Frontal cortex (tissue), 3 donors: ENCODE measurements at regions not wholly inside any gene's neighbourhood (a gene's known extent, or its start where the extent isn't known, plus 50 kb on each side); places are given as distances from the start of the nearest gene placed in this dataset.

Experiments used
- DNase-seq, 2 donors: peaks; one replicate each; pipeline ENCODE4 v3.0.0; 2012; ENCODE audit warnings: low spot score in 2 of 2
- FAIRE-seq: peaks from 2 replicates; lab custom pipeline; 2012; peaks lifted over from hg19 to GRCh38; lab: Jason Lieb, UNC
- donor health status: control.
- donor health status: control.
- donor health status: control.

DNA sequence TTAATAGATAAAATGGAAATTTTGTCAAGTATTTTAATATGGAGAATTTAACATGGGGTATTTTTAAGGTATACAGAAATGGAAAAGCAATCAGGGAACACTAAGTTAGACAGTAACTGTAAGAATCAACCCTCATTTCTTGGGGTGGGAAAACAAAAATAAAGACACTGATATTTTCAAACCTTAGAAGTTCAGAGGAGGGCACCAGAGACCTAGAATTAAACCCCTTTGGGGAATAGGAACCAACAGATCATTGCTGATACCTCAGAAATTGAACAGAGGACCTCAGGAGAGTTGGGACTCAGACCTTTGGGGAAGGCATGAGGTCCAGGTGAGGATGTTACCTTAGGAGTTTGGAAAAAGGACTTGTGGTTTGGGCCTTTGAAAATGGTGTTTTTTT lies 435.6 kb downstream of the TMA16 start:
- FAIRE-seq (no peak), DNase-seq (no peak)

DNA sequence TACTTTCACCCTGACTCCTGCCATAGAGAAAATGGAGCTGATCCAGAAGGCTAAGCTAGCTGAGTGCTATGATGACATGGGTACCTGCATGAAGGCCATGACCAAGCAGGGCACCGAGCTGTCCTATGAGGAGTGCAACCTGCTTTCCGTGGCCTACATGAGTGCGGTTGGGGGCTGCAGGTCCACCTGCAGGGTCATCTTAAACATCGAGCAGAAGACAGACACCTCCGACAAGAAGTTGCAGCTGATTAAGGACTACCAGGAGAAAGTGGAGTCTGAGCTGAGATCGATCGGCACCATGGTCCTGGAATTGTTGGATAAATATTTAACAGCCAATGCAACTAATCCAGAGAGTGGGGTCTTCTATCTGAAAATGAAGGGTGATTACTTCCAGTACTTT lies 438.0 kb downstream of the TMA16 start:
- no peak for FAIRE-seq
- no peak for DNase-seq

DNA sequence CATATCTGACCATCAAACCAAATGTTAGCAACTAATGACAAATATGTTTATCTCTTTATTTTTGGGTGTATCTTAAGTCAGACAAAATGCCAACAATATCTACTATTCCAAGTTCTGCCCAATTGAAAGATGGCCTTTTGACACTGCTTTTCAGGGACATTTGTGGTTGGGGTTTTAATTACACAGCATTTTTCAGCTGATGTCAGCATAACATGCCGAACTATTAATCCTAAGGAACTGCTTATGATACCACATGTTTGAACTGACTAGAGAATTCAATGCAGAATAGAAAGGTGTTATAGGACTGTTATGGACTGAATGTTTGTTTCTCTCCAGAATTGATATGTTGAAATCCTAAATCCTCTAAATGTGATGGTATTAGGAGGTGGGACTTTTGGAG lies 445.1 kb downstream of the TMA16 start:
- no peak for FAIRE-seq
- no peak for DNase-seq

DNA sequence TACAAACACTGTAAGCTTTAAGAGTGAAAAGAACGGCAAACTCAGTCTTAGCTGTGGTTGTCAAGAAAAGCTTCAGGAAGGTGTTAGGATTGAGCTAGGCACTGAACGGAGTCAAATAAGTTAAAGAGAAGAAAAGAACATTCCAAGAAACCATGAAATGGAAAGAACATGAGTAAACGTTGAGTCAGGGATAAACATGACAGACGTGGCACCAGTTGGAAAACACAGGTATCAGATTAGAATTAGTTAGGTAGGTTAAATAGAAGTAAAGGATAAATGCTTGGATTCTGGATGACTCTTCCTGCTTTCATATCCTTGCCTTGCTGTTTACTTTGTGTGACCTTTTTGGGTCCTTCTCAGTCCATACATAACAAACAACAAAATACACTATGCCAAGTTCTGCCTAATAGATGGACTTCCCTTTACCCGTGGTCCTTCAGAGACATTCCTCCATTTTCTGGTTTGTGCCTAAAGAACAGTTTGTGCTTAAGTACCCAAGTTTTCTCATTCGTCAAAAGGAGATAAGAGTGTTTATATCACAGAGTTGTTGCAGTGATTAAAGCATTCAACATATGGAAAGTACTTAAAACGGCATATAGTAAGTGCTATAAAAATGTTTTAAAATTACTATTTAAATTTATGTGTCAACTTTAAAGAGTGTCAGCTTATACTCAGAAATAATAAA lies 446.9 kb downstream of the TMA16 start:
- FAIRE-seq (no peak), DNase-seq (no peak)

DNA sequence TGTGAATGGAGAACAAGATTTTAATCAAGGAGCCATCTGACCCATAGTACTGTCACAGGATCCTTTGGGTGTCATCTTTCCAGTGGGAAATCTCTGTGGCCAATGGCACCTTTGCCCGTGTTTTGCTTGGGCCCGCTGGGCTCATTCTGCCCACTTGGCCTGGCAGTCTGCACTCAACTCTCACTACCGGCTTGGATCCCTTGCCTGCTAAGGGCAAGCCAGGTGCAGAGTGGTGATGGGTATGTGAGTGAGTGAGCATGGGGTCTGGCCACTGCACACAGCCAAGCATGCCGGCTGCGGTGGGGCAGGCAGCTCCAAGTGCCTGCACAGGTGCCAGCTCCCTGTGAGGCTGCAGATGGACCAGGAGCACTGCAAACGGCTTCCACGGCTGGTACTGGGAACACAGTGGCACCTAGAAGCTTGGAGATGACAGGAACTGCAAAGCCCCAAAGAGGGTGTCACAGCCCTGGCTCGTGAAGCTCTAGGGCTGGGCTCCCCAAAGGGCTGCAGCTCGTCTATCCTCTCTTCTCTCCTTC lies 454.5 kb downstream of the TMA16 start:
- FAIRE-seq: no peak

DNA sequence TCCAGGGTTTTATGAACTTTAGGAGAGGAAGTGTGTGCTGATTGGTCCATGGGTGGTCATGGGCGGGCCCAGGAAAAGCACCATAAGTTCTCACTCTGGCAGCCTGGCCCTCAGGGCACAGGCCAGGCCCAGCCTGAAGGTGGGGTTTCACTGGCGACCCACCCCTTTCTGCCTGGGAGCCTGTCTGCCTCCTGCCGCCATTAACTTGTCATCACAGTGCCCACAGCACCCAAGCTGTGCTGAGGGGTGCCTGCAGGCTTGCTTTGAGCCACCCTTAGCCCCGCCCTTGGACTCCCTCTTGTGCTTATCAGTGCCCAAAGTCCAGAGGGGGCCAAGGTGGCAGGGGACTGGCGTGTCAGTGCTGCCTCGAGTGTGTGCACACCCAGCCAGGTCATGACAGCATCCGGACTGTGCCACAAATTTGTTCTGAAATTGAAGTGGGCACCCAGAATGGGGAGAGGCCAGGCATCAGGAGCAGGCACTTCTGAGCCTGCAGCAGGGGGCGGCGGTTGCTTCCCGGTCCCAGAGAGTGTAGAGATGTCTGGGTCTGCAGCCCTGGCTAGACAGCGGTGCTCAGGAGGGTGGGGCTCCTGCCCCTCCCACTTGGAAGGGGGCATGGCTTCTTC lies 455.6 kb downstream of the TMA16 start:
- FAIRE-seq (no peak), DNase-seq (no peak)

More for the DNA sequence above, 454.5 kb downstream of the TMA16 start:
- no peak for DNase-seq

DNA sequence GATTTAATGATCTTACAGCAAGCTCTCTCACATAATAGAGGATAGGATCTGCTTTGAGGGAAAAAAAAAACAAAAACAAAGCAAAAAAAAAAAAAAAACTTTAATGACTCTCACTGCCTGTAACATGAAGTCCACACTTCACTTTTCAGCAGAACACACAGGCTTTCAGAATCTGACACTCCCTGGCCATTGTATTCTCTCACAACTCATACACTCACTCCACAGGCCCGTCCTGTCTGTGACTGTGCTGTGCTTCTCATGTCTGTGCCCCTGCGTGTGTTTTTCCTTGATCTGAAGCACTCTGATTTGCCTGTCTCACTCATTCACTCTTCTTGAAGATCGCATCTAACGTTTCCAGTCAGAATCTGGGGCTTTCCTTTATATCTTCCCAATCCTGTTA lies 460.8 kb downstream of the TMA16 start:
- FAIRE-seq (no peak), DNase-seq (no peak)

DNA sequence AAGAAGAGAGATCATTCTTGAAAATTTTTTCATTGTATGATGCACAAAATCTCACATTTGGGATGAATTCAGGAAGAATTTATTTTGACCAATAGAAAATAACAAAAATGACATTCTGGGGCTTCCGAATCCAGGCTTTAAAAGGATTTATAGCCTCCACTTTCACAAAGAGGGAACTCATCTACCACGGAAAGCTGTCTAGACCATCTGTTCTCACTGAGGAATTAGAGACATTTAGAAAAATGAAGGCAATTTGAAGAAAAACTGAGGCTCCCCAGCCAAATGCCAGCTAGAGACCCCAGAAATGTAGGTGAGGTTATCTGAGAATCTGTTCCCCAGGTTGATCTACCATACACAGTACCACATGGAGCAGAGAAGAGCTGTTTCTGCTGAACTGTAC lies 464.3 kb downstream of the TMA16 start:
- DNase-seq (no peak), FAIRE-seq (no peak)

DNA sequence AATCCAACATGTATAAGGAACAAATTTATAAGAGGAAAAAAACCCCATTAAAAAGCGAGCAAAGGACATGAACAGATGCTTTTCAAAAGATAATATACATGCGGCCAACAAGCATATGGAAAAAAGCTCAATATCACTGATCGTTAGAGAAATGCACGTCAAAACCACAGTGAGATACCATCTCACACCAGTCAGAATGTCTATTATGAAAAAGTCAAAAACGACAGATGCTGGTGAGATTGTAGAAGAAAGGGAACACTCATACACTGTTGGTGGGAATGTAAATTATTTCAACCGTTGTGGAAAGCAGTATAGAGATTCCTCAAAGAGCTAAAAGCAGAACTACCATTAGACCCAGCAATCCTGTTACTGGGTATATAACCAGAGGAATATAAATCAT lies 465.4 kb downstream of the TMA16 start:
- no peak for FAIRE-seq

DNA sequence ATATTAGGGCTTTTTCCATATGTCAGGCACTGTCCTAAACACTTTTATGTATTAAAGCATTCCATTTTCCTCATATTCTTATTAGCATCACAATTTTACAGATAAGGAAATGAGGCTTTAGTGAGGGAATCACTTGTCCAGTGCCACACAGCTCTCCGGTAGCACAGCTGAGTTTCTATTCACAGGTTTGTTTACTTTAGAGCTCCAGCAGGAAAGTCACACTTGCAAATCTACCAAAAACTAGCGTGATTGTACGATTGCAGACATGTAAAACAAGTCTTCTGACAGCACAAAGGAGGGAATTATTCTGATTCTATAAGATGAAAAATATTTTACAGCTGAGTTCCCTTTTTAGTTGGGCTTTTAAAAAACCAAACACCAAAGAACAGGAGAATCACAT lies 472.1 kb downstream of the TMA16 start:
- no peak for FAIRE-seq
- no peak for DNase-seq

More for the DNA sequence above, 465.4 kb downstream of the TMA16 start:
- no peak for DNase-seq

DNA sequence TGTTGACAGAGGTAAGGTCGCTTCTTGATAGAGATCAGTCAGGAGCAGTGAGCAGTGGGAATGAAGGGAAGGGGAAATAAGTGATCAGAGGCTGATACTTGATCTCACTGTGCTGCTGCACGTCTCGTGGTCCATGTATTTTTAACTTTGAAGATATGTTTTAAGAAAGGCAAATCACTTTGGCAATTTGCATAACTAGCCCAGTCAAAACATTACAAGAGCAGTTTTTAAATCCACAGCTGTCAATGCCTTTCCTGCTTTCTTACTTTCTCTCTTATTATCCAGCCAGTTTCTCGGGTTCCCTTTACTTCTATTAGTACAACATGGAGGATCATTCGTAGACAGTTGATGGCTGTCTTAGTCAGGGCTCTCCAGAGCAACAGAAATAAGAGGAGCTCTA lies 472.8 kb downstream of the TMA16 start:
- FAIRE-seq (no peak), DNase-seq (no peak)

DNA sequence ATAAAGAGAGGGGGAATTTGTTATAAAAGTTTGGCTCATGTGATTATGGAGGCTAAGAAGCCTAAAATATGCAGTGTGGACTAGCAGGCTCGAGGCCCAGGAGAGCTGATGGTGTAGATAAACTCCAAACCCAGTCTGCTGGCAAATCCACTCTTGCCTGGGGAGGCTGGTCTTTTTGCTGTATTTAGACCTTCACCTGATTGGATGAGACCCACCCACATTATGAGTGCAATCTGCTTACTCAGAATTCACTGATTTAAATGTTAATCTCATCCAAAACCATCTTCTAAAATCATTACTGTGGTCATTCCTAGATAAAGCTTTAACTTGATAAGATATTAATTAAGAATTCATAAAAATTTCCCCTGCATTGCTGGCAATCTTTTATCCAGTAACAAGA lies 473.2 kb downstream of the TMA16 start:
- DNase-seq (no peak), FAIRE-seq (no peak)

DNA sequence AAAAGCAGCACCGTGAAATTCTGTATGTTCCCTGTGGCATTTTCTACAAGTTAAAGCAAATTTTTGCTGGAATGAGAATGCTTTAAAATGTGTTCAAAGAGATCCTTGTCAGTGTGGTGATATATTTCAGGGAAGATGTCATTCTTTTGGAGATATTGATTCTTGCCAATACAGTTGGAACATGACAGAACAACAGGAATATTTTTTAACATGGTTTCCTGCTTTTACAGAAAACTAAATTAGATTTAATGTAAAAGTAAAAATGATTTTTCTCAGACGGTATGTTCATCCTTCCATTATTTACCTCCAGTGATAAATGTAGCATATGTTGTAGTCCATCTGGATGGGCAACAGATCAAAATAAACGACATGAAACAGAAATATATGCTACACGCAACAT lies 474.8 kb downstream of the TMA16 start:
- FAIRE-seq (no peak), DNase-seq (no peak)

DNA sequence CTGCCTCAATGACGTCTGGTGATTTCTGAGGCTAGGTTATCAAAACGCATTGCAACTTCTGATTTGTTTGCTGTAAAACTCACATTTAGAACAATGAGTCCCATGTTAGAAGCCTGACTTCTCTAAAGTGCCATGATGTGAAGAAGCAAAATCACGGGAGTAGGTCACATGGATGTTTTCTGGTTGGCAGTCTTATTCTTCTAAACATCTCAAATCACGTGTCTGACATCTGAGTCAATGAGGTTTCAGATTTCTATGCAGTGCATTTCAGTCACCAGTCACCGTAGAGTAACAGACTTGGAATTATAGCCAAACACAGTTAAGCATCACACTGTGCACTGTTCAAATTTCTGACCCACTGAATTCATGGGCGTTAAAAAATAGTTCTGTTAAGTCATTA lies 482.1 kb downstream of the TMA16 start:
- no peak for FAIRE-seq
- DNase-seq: no peak

DNA sequence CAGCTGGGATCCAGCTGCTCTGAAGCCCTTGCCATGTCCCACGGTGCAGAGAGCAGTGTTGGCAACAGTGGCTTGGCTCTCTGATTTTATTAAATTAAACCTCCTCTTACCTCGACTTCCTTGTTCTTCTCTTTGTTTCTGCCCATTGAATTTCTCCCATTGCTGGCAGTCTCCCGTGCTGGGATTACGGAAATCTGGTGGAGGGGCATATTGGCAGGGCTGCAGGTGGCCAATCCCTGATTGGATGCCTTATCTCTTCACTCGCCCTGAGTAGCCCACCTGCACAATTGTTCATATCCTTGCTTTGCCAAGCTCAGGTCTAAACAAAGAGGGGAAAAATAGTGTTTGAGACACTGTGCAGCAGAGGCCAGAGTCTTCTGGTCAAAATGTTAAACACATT lies 493.9 kb downstream of the TMA16 start:
- no peak for DNase-seq
- FAIRE-seq: no peak

DNA sequence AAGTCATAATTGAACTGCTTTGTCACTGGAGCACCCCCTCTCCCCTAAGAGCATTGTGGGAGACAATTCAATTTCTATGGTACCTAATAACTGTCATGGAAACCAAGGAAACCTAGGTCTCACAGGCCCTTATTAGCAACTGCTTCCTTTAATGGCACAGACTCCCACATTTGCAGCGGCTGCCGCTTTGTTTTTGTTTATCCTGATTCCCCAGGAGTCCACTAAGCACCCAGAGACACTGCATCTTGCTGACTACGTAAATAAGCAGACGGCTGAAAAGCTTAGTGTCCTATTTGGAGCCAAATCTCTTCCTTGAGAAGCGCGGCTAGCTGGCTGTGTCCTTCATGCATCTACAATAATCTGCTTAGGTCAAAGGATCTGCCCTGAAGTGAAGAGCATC lies 494.4 kb downstream of the TMA16 start:
- FAIRE-seq (no peak), DNase-seq (no peak)

DNA sequence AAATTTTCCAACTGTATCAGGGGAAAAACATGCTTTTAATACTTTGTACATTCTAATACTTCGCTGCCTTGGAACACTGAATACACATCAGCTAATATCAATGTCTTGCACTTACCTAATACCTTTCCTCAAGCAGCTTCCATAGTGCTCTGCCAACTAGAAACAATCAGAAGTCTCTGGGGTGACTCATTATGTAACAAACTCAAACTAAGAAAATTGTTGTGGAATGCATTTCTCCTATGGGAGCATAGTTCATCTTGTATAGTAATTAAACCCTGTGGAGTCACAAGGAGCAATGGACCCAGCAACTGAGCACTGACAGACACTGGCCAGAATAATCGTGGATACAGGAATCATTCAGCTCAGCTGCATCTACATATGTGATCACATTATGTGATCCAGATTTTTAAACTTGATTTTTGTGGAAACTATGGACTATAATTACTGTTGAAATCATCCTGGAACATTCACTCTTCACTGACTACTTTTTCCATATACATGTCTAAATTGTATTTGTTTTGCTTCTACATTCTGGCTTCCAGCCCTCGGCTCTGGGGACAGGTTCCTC lies 496.9 kb downstream of the TMA16 start:
- FAIRE-seq: no peak
- DNase-seq: no peak

DNA sequence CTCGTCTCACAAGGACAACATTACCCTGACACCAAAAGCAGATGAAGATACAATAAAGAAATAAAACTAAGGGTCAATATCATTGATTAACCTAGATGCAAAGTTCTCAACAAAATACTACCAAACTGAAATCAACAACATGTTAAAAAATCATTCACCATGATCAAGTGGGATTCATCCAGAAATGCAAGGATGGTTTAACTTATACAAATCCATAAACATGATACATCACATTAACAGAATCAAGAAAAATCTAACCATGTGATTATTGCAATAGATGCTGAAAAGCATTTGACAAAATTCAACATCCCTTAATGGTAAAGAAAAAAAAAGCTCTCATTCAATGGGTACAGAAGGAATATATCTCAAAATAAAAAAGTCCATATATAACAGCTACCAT lies 514.9 kb downstream of the TMA16 start:
- DNase-seq (no peak), FAIRE-seq (no peak)

DNA sequence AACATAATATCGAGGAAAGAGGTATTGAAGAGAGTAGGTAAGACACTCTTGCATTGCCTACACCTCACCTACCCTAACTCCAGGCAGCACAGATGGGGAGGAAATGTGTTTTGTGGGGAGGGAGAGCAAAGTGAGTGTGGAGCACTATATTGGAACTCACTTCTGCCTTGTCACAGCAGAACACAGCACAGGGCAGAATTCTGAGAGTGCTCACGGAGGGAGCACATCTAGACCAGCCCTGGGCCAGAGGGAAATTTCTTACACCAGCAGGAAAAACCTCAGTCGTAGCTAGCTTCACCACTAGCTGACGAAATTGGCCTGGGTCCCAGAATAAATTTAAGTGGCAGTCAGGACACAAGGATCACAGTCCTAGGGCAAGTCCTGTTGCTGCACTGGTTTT lies 517.3 kb downstream of the TMA16 start:
- DNase-seq (no peak), FAIRE-seq (no peak)

DNA sequence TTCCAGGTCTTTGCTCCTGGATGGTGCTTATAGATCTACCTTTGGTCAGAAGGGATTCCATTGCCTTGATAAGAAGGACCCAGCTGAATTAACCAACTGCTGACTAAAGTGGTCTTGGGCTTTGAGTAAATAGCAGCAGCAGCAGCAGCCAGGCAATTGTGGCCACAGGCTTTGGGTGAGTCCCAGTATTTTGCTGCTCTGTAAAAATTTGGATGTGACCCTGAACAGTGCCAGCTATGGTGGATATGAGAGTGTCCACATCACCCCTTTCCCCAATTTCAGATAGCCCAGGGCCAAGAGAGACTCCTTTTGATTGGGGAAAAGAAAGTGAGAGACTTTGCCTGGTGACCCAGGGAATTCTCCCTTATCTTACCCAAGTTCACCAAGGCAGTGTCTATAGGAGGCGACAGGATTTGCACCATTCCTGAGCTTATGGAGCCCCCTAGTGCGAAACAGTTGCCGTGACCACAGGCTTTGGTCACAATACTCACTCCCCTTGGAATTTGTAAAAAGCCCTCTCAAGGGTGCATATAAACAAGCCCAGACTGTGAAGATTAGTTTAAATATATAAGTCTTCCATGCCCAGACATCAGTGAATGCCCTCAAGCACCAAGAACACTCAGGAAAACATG lies 518.0 kb downstream of the TMA16 start:
- FAIRE-seq (no peak), DNase-seq (no peak)

DNA sequence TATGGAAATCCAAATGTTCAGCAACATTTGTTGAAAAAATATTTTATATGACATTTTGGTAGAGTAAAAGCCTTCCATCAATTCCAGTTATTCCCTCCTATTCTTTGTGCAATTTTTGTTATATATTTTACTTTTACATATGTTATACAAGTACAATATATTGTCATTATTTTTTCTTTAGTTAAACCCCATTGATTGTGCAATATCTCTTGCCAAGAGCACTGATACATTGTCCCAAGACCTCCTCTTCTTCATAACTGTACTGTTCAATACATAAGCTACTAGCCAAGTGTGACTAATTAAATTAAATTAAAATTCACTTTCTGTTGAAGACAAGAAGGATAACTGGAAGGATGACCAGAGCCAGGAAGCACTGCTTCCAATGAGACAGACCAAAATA lies 527.5 kb downstream of the TMA16 start:
- no peak for FAIRE-seq

More for the DNA sequence above, 527.5 kb downstream of the TMA16 start:
- no peak for DNase-seq
